ENCODE measurements at regions not wholly inside any gene's neighbourhood (a gene's known extent, or its start where the extent isn't known, plus 50 kb on each side); places are given as distances from the start of the nearest gene placed in this dataset.

GRCh38 chr6:98037571-98037970 lies 754.6 kb upstream of the MMS22L start:
- TF ChIP-seq GATA1 (IDR thresholded peaks at IDR 0.05; ENCODE audit: low read depth, low read length), result no peak
- no peak for TF ChIP-seq POLR2A (IDR thresholded peaks at IDR 0.05; ENCODE audit: low read length)
